C1 segment of cervical spinal cord (tissue), 14 donors: ENCODE measurements at regions not wholly inside any gene's neighbourhood (a gene's known extent, or its start where the extent isn't known, plus 50 kb on each side); places are given as distances from the start of the nearest gene placed in this dataset.
"Not testable (repeated sequence)": the region's sequence is repeated elsewhere in the genome, so short reads cannot be mapped to it uniquely, and the experiment has no call there.

Source experiments
- DNase-seq, 14 donors: peaks; one replicate each; lab custom pipeline; 2025; lab: John Stamatoyannopoulos, UW

DNA sequence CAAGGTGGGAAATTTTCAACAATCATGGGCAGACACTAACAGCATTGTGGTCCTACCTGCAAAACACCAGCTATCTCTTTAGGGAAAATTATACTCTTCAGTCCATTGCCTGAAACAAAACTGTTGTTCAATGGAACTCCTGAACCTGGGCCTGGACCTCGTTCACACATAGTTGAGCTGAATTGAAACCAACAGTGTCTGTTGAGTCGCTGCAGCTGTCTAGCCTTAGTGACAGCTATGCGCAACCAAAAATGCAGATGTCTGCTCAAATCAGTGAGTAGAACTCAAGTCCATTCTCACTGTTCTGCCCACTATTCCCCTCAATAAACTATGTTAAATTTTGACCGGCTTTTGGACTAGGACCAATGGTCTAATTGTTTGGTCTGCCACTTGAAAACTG lies 286.2 kb downstream of the TFAP2A start:
- no peak for DNase-seq

DNA sequence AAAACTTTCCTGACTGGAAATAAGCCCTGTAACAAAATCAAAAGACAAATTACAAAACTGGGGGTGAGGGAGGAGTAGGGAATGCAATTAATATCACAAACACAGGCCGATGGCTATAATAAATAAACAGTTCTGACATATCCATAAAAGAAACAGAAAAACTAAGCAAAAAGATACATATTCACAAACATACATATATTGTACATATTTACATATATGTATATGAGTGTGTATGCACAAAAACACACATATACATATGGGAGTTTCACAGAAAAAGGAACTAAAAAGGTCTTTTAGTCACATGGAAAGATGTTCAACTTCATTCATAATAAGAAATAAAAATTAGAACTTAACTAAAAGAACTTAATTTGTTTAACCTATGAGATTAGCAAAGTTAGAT lies 292.7 kb downstream of the TFAP2A start:
- DNase-seq: no peak

DNA sequence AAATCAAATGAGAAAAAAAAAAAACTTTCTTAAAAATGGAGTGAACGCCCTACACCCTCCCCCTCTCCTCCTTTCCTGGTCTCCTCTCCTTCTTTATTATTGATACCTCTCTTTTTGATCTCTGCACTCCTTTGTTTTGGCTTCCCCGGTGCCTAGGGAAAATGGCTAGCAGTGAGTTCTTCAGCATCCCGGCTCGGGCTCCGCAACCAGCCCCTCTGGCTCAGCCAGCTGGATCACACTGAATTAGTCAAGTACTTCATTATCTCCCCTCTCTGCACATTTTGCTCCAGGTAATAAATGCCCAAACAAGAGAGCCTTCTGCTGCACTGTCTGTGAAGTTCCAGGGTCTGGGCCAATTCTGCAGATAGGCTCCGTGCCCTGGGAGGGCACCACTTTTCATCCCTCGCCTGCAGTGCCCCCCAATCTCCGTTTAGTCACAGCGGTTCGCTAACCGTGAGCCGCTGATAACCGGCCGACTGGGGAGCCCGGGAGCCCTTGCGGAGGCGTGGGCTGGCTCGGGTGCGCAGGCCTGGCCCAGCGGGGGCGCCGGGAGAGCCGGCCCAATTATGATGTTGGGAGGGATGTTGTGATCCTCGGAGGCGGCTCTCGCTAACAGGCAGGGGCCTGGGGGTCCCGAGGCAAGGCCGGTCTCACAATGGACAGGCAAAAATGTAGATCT lies 301.9 kb downstream of the TFAP2A start:
- DNase-seq: no peak

DNA sequence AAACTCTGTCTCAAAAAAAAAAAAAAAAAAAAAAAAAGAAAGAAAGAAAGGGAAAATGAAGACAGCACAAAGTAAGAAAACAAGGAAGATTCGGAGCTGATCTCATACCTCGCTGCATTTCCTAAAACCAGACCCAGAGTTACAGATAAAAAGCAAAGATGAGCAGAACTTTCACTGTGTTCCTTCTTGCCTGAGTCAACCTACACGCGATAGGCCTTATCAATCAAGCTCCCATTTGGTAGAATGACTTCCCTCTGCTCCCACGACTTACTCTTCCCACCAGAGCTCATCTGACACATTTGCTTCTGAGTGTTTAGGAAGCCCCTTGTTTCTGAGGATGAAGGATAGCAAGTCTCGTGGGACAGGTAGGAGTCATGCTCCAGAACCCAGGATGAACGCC lies 302.9 kb downstream of the TFAP2A start:
- no peak for DNase-seq

- DNase-seq: no peak
These were observed 313.2 kb downstream of the TFAP2A start for GRCh38 chr6:10101551-10102252.

- DNase-seq: no peak
These were observed 315.2 kb downstream of the TFAP2A start for GRCh38 chr6:10099529-10100140.

DNA sequence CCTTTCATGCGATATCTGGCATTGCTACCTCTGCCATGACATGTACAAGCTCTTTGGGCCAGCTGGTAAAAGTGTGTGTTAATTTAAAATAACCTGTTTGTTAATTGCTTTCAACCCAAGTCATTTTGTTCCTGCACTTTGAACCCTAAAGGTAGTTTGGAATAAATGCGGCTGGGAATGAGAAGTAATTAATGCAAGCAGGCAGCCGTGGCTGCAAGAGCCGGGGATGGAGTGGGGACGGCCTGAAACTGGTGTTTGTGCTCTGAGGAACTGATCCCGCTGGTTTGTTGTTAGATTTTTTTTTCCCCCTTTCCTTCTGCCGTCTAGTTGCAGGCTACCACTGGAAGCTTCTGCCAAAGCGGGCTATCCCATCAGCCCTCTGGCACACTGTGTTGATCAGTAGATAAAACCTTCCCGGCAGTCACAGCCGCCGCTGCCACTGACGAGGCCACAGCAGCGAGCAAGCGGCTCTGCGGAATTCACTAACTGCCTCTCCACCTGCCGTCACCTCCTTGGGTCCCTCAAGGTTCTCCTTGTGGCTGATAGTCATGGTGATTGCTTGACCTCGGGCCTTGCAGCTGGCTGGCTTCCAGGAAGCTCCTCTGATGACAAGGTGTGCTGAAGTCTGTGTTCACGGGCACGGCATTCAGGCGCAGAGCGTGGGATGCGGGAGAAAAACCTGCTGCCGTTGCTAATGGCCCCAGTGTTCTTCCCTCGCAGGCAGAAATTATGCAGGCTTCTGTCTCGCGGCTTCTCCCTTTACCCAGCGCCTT lies 315.9 kb downstream of the TFAP2A start:
- peak in 3 of 14 donors; percentile 1 to 40 (median 4) for DNase-seq

- DNase-seq: no peak
These were observed 321.6 kb downstream of the TFAP2A start for GRCh38 chr6:10093282-10093681.

DNA sequence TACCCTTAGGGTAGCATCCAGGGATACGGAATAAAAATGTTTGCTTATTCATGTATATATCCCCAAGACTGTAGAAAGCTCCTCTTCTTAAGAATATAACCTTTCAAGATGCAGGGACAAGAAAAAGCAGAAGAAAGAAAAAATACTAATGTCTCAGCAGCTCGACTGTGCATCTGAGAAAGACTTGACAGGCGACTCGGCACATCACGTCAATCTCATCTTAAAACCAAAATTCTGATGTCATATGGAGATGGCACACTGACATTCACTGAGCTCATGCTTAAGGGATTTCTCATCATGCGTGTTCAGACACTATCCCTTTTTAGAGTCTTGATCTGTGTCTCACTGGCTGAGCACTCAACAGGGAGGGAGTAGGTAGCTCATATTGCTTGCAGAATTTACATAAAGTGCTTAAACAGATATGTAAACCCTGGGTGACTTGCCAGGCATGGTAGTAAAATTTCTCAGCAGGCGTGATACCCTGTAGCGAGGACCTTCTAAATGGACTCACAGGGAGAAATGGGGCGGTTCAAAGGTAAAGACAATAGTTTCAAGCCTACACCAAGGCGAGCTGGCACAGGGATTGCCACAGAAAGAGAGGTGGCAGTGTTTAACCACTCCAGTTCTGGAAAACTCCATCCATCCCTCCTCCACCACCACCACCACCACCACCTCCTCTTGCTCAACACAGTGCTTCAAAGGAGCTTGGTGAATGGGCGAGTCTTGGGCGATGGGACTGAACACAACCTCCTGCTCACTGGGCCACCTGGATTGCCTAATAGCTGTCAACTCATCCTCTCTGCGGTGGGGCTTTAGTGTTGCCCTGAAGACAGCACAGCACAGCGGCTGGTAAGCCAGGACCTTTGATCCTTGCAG lies 330.5 kb downstream of the TFAP2A start:
- DNase-seq: no peak

DNA sequence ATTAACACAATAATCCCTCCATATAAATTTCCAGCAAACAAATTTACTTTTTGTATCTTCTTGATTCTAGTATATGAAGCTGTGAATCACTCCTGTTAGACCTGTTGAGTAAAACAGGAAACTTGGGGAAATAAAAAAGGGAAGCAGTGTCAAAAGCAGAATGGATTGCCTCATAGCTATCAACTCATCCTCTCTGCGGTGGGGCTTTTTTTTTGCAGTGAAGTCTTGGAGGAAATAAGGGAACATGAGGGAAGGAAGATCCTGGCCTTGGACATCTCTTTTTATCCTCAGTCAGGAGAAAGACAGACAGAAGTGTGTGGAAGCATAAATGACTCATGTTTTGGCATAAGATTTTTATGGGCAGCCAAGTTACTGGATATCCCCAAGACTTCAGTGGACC lies 332.5 kb downstream of the TFAP2A start:
- DNase-seq: peak in 1 of 14 donors; percentile 3

GRCh38 chr6:10081957-10082356 lies 332.9 kb downstream of the TFAP2A start:
- no peak for DNase-seq

- DNase-seq: no peak
These were observed 333.8 kb downstream of the TFAP2A start for GRCh38 chr6:10081075-10081474.

- DNase-seq: no peak
These were observed 334.3 kb downstream of the TFAP2A start for GRCh38 chr6:10080561-10080960.

- no peak for DNase-seq
These were observed 336.3 kb downstream of the TFAP2A start for GRCh38 chr6:10078581-10078980.

DNA sequence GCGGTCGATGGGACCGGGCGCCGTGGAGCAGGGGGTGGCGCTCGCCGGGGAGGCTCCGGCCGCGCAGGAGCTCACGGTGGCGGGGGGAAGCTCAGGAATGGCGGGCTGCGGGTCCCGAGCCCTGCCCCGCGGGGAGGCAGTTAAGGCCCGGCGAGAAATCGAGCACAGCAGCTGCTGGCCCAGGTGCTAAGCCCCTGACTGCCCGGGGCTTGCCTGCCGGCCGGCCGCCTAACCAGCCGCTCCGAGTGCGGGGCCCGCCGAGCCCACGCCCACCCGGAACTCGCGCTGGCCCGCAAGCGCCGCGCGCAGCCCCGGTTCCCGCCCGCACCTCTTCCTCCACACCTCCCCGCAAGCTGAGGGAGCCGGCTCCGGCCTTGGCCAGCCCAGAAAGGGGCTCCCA lies 340.1 kb downstream of the TFAP2A start:
- DNase-seq: not testable (repeated sequence)

GRCh38 chr6:10073341-10073740 lies 341.5 kb downstream of the TFAP2A start:
- DNase-seq: no peak

DNA sequence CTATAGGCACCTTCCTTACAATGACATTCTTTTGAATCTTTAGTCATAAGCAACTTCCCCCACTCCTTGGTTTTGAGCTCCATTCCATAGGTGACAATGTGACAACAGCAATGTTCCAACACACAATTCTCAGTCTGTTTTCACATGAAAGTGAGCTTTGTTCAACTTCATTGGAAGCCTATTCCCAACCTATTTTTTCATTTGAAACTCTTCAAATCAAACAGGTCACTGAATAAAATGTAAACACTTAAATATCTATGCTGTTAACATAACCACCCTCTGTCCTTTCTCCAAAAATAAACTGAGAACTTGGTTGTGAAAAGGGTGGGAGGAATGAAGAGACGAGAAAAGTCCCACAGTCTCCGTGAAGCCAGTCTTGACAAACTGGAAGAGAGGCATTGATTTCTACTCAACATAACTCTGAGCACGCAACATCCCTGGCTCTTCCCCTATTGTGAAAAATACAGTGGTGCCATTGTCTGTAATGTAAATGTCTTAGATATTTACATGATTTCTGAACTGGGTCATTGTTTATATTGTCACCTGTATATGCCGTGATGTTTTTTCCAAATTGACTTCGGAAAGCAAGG lies 343.1 kb downstream of the TFAP2A start:
- DNase-seq: no peak

GRCh38 chr6:10060004-10060403 lies 354.9 kb downstream of the TFAP2A start:
- DNase-seq: no peak

DNA sequence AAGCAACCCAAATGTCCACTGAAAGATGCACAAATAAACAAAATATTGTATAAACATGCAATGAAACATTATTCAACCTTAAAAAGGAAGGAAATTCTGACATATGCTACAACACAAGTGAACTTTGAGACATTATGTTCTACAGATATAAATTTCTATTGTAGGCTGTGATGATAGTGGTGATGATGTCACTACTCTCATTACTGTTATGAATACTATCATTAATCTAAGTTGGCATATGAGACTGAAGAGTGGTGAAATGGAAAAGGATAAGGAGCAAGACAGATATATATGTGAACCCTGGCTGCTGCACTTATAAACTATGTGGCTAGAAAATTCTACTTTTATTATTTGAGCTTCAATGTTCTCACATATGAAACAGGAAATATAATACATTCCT lies 360.2 kb downstream of the TFAP2A start:
- no peak for DNase-seq

DNA sequence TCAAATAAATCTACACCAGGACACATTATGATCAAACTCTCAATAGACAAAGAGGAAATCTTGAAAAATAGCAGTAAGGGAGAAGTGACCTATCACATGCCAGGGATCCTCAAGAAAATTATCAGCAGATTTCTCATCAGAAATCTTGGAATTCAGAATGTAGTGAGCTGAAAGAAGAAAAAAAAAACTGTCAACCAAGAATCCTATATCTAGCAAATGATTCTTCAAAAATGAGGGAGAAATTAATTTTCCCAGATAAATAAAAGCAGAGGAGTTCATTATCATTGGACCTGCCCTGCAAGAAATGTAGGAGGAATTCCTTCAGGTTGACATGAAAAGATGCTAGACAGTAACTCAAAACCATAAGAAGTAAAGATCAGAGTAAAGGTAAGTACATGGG lies 363.6 kb downstream of the TFAP2A start:
- no peak for DNase-seq
